HG03095 (cell line): ENCODE measurements at regions not wholly inside any gene's neighbourhood (a gene's known extent, or its start where the extent isn't known, plus 50 kb on each side); places are given as distances from the start of the nearest gene placed in this dataset.

ENCODE experiments used
- ATAC-seq: cut with Tn5 transposase; IDR thresholded peaks from one replicate; pipeline ENCODE4 v1.9.1; 2021; ENCODE audit warnings: moderate library complexity; ENCODE audit not compliant: unreplicated experiment

DNA sequence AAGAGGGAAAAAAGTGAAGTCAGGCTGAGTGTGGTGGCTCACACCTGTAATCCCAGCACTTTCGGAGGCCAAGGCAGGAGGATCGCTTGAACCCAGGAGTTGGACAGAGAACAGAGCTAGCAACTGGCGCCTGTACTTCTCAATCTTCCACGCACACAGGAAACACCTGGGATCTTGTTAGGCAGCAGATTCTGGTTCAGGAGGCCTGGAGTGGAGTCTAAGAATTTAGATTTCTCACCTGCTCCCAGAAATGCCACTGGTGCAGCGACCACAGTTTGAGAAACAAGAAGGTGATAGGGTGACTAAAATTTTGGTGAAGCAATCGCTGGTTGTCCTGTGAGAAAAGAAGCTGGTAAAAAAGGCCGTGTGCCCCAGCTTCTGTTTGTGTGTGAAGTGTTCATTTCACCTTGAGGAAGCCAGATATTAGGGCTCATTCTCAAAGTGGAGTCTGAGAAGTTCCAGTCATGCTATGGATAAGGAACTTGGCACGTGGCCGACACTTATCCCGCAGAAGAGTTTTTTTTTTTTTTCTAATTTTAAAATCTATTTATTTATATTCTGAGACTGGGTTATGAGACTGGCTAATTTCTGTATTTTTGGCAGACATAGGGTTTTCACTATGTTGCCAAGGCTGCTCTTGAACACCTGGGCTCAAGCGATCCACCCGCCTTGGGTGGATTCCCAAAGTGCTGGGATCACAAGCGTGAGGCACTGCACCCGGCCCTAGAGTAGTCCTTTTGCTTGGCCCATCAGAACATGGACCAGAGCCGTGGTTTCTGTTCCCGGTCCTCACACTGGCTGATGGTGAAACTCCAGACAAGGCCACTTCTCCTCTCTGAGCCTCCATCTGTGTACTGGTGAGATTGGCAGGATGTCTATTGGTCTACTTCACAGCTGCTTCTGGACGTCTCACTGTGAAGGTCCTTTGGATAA lies 324.6 kb upstream of the PROK2 start:
- ATAC-seq = no peak

DNA sequence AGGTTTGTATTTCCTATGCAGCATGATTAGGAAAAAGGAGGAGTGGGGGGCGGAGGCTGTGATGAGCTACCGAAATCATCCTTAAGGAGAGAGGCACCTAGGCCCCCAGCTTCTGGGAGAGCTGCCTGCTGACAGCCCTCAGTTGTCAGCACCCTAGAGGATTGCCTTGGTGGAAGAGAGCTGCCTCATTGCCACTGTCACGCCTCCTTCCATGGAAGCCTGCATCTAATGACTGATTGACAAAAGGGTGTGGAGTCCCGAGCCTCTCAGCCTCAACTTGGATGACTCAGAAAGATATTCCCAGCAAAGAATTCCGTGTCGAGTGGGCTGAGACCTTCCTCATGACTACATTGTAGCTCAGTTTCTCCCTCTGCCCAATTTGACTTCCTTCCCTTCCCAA lies 320.4 kb upstream of the PROK2 start:
- ATAC-seq = no peak

DNA sequence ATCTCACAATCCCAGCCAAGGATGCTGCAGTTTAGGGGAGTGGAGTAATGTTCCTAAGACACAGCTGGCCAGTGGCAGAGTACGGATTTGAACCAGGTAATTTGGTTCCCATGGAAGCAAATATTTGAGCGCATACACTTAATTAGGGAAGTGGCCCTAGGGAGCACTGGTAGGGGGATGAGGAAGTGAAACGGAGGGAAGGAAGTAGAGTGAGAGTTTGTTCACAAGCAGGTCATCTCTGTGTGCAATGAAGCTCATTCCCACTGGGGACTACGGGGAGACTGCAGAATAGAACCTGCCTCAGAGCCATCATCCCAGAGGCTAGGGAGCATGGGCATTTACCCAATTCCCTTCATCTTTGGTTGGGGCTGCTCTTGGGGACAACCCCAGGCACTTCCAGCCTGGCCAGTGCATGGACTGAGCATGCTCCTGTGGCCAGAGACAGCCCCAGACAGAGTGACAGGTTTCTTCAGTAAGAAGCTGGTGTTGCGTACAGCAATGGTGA lies 317.2 kb upstream of the PROK2 start:
- peak; percentile 61 for ATAC-seq

GRCh38 chr3:72101494-72101893 lies 316.5 kb upstream of the PROK2 start:
- no peak for ATAC-seq

GRCh38 chr3:72100601-72101187 lies 315.7 kb upstream of the PROK2 start:
- ATAC-seq = peak; percentile 54

- ATAC-seq = no peak
Measured at GRCh38 chr3:72100080-72100511, 315.1 kb upstream of the PROK2 start.

DNA sequence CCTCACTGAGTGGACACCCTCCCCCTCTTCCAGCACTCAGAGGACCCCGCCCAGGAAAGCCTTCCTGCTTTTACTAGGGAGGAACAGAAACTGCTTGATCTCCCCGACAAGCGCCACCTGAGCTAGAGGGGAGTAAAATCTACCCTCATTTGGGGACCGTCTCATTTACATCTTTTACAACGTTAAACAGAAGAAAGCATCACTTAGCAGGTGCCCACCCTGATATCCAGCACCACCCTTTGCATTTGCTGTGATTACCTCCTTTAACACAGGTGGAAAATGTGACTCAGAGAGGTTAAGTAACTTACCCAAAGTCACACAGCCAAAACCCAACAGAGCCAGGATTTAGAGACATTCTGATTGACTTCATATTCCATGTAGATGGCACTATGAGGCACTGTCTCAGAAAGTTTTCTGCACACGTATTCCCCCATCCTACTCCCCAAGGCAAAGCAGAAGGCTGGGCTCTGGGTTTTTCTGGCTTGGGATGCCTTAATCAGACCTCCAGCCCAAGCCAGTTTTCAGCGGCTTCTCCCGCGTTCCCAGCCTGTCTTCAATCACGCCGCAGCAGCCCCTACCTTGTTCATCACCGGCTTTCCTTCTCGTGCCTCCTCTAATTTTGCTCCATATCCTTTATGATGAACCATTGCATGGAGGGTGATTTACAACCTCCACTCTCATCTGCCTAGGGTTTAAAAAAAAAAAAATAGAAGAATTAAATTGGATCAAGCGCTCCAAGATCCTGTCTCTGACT lies 314.6 kb upstream of the PROK2 start:
- no peak for ATAC-seq

DNA sequence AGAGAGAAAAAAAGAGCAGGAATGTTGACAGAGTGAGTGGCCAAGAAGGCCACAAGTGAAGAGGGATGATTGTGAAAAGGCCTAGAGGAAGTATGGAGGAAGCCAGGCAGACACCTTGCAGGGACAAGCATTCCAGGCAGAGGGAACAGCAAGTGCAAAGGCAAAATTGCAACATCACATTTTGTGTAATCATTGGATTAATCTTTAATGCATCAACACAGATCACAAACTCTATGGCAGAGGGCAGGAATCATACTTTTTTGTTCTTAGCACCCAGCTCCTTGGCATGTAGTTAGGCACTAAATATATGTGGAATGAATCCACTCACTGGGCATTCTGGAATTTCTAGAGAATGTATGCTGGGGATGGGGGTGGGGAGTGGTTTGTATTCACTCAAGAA lies 312.1 kb upstream of the PROK2 start:
- ATAC-seq = no peak

- no peak for ATAC-seq
Measured at GRCh38 chr3:72095521-72095920, 310.6 kb upstream of the PROK2 start.

GRCh38 chr3:72093992-72094334 lies 309.0 kb upstream of the PROK2 start:
- ATAC-seq = no peak

DNA sequence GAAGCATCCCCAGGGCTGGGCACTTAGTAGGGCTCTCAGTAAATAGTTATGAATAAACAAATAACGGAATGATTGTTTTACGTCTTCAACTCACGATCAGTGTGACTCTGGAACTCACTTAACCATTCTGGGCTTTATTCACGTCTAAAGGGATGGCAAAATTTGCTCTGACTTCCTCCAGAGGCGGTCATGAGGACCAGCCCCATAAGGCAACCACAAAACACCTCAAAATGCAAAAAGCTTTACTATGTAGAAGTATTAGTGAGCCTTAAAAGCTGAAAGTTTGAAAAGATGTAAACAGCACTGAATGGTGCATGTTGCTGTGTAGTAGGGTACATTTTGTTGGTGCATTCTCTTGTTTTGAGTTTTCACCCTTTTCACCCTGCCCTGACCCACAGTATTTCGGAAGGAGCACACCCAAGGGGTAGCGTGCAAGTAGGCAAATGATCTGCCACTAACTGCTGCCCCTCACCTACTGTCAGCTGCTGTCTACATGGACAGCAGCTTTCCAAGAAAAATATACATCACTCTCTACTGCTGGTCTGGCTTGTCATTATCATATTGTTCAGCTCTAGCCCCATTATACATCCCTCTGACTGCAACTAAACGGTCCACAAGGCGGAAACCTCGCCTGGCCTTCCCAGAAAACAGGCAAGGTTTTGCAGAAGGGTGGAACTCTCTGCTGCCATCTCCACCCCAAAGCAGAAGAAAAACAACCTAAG lies 308.5 kb upstream of the PROK2 start:
- peak; percentile 42 for ATAC-seq

DNA sequence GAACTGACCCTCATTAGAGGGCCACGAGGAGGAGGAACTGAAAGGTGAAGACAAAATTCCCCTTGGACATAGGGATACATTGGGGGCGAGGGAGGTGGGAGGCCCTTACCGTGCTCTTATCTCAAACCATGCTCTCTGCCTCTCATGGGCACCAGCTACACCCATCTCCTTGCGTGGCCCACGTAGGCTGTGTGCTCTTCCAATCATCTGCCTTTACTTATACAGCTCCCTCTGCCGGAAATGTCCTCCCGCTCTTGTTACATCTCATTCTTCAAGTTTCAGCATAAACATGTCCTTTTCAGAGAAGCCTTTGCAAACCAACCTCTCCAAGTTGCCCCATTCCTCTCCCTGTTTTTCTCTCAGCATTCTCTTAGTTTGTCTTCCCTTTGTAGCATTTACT lies 307.8 kb upstream of the PROK2 start:
- ATAC-seq = no peak

GRCh38 chr3:72088486-72089025 lies 303.6 kb upstream of the PROK2 start:
- ATAC-seq = no peak

DNA sequence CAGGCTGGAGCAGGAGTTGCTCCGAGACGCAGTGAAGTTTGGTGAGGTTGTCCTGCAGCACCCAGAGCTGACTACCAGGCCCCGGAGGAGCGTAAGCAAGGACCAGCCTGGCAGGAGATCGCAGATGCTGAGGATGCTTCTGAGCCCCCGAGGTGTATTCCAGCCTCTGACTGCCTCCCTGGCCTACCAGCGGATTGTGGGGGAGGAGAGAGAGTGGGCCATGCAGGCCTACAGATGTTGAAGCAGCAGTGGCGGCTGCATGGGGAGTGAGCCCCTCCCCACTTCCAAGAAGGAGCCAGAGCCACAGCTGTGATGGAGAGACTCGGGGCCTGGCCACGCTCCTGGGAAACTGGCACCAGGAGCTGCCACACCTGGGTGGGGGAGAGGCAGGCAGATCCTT lies 302.5 kb upstream of the PROK2 start:
- ATAC-seq = no peak

DNA sequence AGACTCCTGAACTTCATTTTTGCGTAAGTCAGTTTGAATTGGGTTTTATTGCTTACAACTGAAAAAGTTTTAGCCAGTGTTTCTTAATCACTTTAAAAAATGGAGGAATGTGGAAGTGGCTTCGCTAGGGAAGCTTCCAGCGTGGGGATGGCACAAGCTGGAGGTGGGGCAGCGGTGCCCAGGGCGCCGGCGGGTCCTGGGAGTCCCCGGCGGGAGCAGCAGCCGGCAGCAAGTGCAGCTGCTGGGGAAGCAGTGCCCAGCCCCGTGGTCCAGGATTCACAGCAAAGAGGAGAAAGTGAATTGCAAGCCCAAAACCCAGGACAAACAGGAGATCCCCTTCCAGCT lies 301.8 kb upstream of the PROK2 start:
- no peak for ATAC-seq

GRCh38 chr3:72086042-72086742 lies 301.2 kb upstream of the PROK2 start:
- ATAC-seq = no peak

DNA sequence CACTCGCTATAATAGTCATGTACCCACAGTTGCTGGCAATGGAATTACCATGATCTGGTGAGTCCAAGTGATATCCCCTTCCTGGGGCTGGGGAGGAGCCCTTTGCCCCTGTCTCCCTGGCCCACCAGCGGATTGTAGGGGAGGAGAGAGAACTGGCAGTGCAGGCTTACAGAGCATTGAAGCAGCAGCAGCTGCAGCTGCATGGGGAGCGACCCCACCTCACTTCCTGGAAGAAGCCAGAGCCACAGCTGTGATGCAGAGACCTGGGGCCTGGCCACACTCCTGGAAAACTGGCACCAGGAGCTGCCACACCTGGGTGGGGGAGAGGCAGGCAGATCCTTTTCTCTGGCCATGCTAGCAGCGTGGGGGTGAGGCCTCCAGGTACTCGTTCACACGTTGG lies 300.1 kb upstream of the PROK2 start:
- ATAC-seq = no peak

DNA sequence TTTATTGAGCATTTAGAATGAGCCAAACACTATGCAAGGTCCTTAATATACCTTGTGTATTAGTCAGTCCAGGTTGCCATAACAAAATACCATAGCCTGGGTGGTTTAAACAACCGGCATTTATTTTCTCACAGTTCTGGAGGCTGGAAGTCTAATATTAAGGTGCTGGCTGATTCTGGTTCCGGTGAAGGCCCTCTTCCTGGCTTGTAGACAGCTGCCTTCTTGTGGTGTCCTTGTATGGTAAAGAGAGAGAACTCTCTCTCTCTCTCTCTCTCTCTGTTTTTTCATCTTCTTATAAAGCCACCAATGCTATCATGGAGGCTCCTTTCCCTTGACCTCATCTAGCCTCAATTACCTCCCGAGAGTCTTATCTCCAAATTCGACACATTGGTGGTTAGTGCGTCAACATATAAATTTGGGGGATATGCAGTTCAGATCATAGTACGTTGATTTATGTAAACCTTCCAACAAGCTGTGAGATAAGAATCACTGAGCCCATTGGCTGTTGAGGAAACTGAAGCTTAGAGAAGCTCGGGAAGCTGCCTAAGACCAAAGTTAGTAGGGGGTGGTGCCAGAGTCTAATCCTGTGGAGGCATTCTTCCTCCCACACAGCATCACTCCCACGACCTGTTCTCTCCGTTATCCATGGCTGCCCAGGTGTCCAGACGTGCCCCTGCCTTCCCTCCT lies 298.0 kb upstream of the PROK2 start:
- ATAC-seq = no peak

DNA sequence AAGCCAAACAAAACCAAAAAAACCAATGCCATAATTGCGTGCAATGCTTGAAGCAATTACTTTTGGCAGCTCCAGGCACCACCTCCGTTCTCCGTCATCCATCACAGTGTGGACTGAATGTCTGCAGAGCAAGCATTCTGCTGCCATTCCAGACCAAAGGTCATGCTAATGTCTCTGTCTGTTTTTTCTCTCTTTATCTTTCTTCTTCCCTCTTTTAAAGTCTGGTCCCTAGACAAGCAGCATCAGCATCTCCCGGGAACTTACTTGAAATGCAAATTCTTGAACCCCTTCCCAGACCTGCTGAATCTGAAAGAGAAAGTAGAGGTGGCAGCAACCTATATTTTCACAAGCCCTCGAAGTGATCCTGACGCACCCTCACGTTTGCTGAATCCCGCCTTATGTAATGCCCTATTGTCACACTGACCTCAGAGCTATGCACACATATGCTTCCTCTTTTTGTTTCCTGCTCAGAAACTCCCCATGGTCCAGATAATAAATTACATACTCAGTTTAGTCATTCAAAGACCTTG lies 297.3 kb upstream of the PROK2 start:
- ATAC-seq = peak; percentile 56
